ENCODE measurements at regions not wholly inside any gene's neighbourhood (a gene's known extent, or its start where the extent isn't known, plus 50 kb on each side); places are given as distances from the start of the nearest gene placed in this dataset.
"Not testable (repeated sequence)": the region's sequence is repeated elsewhere in the genome, so short reads cannot be mapped to it uniquely, and the experiment has no call there.

- WGBS (ENCODE audit: insufficient coverage), result no CpG with 5 or more reads among the region's 3 CpGs
- Mint-ChIP-seq H3K9me3 (peaks cover 0 to 3% (median 3%) of the 10 kb centered on the region in 3 donors), H3K36me3 (no peaks in the 10 kb centered on the region), H3K4me1 (no peaks in the 10 kb centered on the region), H3K4me3 (no peak overlapping the region), H3K27ac (no peak overlapping the region), H3K27me3 (no peaks in the 10 kb centered on the region)
- no peak for ATAC-seq (replicated peaks in 1 of 4)
- DNase-seq, result no peak
- Histone ChIP-seq H3K27ac (ENCODE audit: low read length) (no peak overlapping the region), H3K36me3 (ENCODE audit: control insufficient read depth in 2 of 2, extremely low read depth in 1 of 2, insufficient read depth in 1 of 2, low read length in 1 of 2) (no peaks in the 10 kb centered on the region), H3K9me3 (no peaks in the 10 kb centered on the region), H3K4me3 (ENCODE audit: control insufficient read depth in 1 of 2, extremely low read depth in 1 of 2, low read length in 1 of 2) (no peak overlapping the region), H3K4me1 (ENCODE audit: control insufficient read depth in 1 of 2, extremely low read depth in 1 of 2, insufficient read depth in 2 of 2, low read length in 2 of 2) (no peaks in the 10 kb centered on the region), H3K27me3 (replicated peaks in 1 of 2; ENCODE audit: control insufficient read depth in 2 of 2, extremely low read depth in 1 of 2, insufficient read depth in 2 of 2, low read length in 1 of 2) (no peaks in the 10 kb centered on the region)
- ChIA-PET POLR2A (no interaction called here), CTCF (no interaction called here)
These were observed 199.9 kb upstream of the TMEFF2 start for GRCh38 chr2:192394605-192395004.

- DNase-seq, result no peak
- no peaks in the 10 kb centered on the region for H3K4me1 Mint-ChIP-seq
- ChIA-PET POLR2A (no interaction called here), CTCF (no interaction called here)
- H3K27me3 Mint-ChIP-seq, result no peaks in the 10 kb centered on the region
- no peaks in the 10 kb centered on the region for H3K4me1 ChIP-seq (ENCODE audit: control insufficient read depth in 1 of 2, extremely low read depth in 1 of 2, insufficient read depth in 2 of 2, low read length in 2 of 2)
- no peaks in the 10 kb centered on the region for H3K9me3 ChIP-seq
- no peak overlapping the region for H3K27ac ChIP-seq (ENCODE audit: low read length)
- H3K9me3 Mint-ChIP-seq, result peaks cover under 1 to 6% (median 5%) of the 10 kb centered on the region in 3 donors
- no peak for ATAC-seq (replicated peaks in 1 of 4)
- no peak overlapping the region for H3K4me3 Mint-ChIP-seq
- no peak overlapping the region for H3K4me3 ChIP-seq (ENCODE audit: control insufficient read depth in 1 of 2, extremely low read depth in 1 of 2, low read length in 1 of 2)
- no peak overlapping the region for H3K27ac Mint-ChIP-seq
- H3K27me3 ChIP-seq (replicated peaks in 1 of 2; ENCODE audit: control insufficient read depth in 2 of 2, extremely low read depth in 1 of 2, insufficient read depth in 2 of 2, low read length in 1 of 2), result no peaks in the 10 kb centered on the region
- no peaks in the 10 kb centered on the region for H3K36me3 ChIP-seq (ENCODE audit: control insufficient read depth in 2 of 2, extremely low read depth in 1 of 2, insufficient read depth in 1 of 2, low read length in 1 of 2)
- no peaks in the 10 kb centered on the region for H3K36me3 Mint-ChIP-seq
These were observed 196.3 kb upstream of the TMEFF2 start for GRCh38 chr2:192391041-192391440.

GRCh38 chr2:192390401-192390800 is 195.7 kb upstream of the TMEFF2 start:
- Histone ChIP-seq H3K27ac (ENCODE audit: low read length) (no peak overlapping the region), H3K4me3 (ENCODE audit: control insufficient read depth in 1 of 2, extremely low read depth in 1 of 2, low read length in 1 of 2) (no peak overlapping the region), H3K9me3 (no peaks in the 10 kb centered on the region), H3K4me1 (ENCODE audit: control insufficient read depth in 1 of 2, extremely low read depth in 1 of 2, insufficient read depth in 2 of 2, low read length in 2 of 2) (no peaks in the 10 kb centered on the region), H3K36me3 (ENCODE audit: control insufficient read depth in 2 of 2, extremely low read depth in 1 of 2, insufficient read depth in 1 of 2, low read length in 1 of 2) (no peaks in the 10 kb centered on the region), H3K27me3 (replicated peaks in 1 of 2; ENCODE audit: control insufficient read depth in 2 of 2, extremely low read depth in 1 of 2, insufficient read depth in 2 of 2, low read length in 1 of 2) (no peaks in the 10 kb centered on the region)
- DNase-seq (no peak), ATAC-seq (replicated peaks in 1 of 4) (no peak)
- POLR2A ChIA-PET, result no interaction called here
- Mint-ChIP-seq H3K27me3 (no peaks in the 10 kb centered on the region), H3K27ac (no peak overlapping the region), H3K36me3 (no peaks in the 10 kb centered on the region), H3K4me3 (no peak overlapping the region), H3K4me1 (no peaks in the 10 kb centered on the region), H3K9me3 (peaks cover 5 to 7% (median 6%) of the 10 kb centered on the region in 3 donors)
- CTCF ChIA-PET, result no interaction called here

GRCh38 chr2:192384191-192384590 is 189.5 kb upstream of the TMEFF2 start:
- H3K9me3 Mint-ChIP-seq; H3K4me1 ChIP-seq (ENCODE audit: control insufficient read depth in 1 of 2, extremely low read depth in 1 of 2, insufficient read depth in 2 of 2, low read length in 2 of 2); H3K9me3 ChIP-seq; H3K27me3 ChIP-seq (replicated peaks in 1 of 2; ENCODE audit: control insufficient read depth in 2 of 2, extremely low read depth in 1 of 2, insufficient read depth in 2 of 2, low read length in 1 of 2); H3K27ac ChIP-seq (ENCODE audit: low read length); ATAC-seq (replicated peaks in 1 of 4); H3K4me3 ChIP-seq (ENCODE audit: control insufficient read depth in 1 of 2, extremely low read depth in 1 of 2, low read length in 1 of 2); CTCF ChIA-PET; H3K27ac Mint-ChIP-seq; H3K4me1 Mint-ChIP-seq; H3K36me3 Mint-ChIP-seq; POLR2A ChIA-PET; H3K4me3 Mint-ChIP-seq; DNase-seq; H3K27me3 Mint-ChIP-seq; H3K36me3 ChIP-seq (ENCODE audit: control insufficient read depth in 2 of 2, extremely low read depth in 1 of 2, insufficient read depth in 1 of 2, low read length in 1 of 2): not testable (repeated sequence)
- no CpG with 5 or more reads among the region's 1 CpG for WGBS (ENCODE audit: insufficient coverage)

GRCh38 chr2:192381082-192381481 is 186.3 kb upstream of the TMEFF2 start:
- H3K27ac Mint-ChIP-seq, result no peak overlapping the region

GRCh38 chr2:192379736-192380135 is 185.0 kb upstream of the TMEFF2 start:
- Mint-ChIP-seq H3K9me3 (peaks cover 0 to 3% (median 0%) of the 10 kb centered on the region in 3 donors), H3K36me3 (no peaks in the 10 kb centered on the region), H3K27ac (no peak overlapping the region), H3K4me1 (no peaks in the 10 kb centered on the region), H3K4me3 (no peak overlapping the region), H3K27me3 (no peaks in the 10 kb centered on the region)
- H3K27me3 ChIP-seq (replicated peaks in 1 of 2; ENCODE audit: control insufficient read depth in 2 of 2, extremely low read depth in 1 of 2, insufficient read depth in 2 of 2, low read length in 1 of 2), result no peaks in the 10 kb centered on the region
- no peak overlapping the region for H3K4me3 ChIP-seq (ENCODE audit: control insufficient read depth in 1 of 2, extremely low read depth in 1 of 2, low read length in 1 of 2)
- no peaks in the 10 kb centered on the region for H3K9me3 ChIP-seq
- DNase-seq, result no peak
- H3K4me1 ChIP-seq (ENCODE audit: control insufficient read depth in 1 of 2, extremely low read depth in 1 of 2, insufficient read depth in 2 of 2, low read length in 2 of 2), result no peaks in the 10 kb centered on the region
- no CpG with 5 or more reads among the region's 1 CpG for WGBS (ENCODE audit: insufficient coverage)
- H3K27ac ChIP-seq (ENCODE audit: low read length), result no peak overlapping the region
- no peaks in the 10 kb centered on the region for H3K36me3 ChIP-seq (ENCODE audit: control insufficient read depth in 2 of 2, extremely low read depth in 1 of 2, insufficient read depth in 1 of 2, low read length in 1 of 2)
- ChIA-PET POLR2A (no interaction called here), CTCF (no interaction called here)
- no peak for ATAC-seq (replicated peaks in 1 of 4)

More at GRCh38 chr2:192381082-192381481, 186.3 kb upstream of the TMEFF2 start:
- H3K9me3 ChIP-seq, result no peaks in the 10 kb centered on the region
- Mint-ChIP-seq H3K4me1 (no peaks in the 10 kb centered on the region), H3K27me3 (no peaks in the 10 kb centered on the region), H3K9me3 (peaks cover 0 to 7% (median 3%) of the 10 kb centered on the region in 3 donors), H3K36me3 (no peaks in the 10 kb centered on the region), H3K4me3 (no peak overlapping the region)
- ChIA-PET CTCF (interaction anchor here in 1 of 2 donors (0.6 kb wide), 1 partner anchor 36 kb away, joined by 3 read pairs; no protein-coding TSS in a partner anchor), POLR2A (no interaction called here)
- DNase-seq, result no peak
- no CpG with 5 or more reads among the region's 1 CpG for WGBS (ENCODE audit: insufficient coverage)
- H3K36me3 ChIP-seq (ENCODE audit: control insufficient read depth in 2 of 2, extremely low read depth in 1 of 2, insufficient read depth in 1 of 2, low read length in 1 of 2), result no peaks in the 10 kb centered on the region
- no peak overlapping the region for H3K4me3 ChIP-seq (ENCODE audit: control insufficient read depth in 1 of 2, extremely low read depth in 1 of 2, low read length in 1 of 2)
- H3K27me3 ChIP-seq (replicated peaks in 1 of 2; ENCODE audit: control insufficient read depth in 2 of 2, extremely low read depth in 1 of 2, insufficient read depth in 2 of 2, low read length in 1 of 2), result no peaks in the 10 kb centered on the region
- no peak overlapping the region for H3K27ac ChIP-seq (ENCODE audit: low read length)
- no peak for ATAC-seq (replicated peaks in 1 of 4)
- H3K4me1 ChIP-seq (ENCODE audit: control insufficient read depth in 1 of 2, extremely low read depth in 1 of 2, insufficient read depth in 2 of 2, low read length in 2 of 2), result no peaks in the 10 kb centered on the region

GRCh38 chr2:192377173-192377572 is 182.4 kb upstream of the TMEFF2 start:
- no peaks in the 10 kb centered on the region for H3K27me3 ChIP-seq (replicated peaks in 1 of 2; ENCODE audit: control insufficient read depth in 2 of 2, extremely low read depth in 1 of 2, insufficient read depth in 2 of 2, low read length in 1 of 2)
- H3K4me3 Mint-ChIP-seq, result no peak overlapping the region
- H3K36me3 ChIP-seq (ENCODE audit: control insufficient read depth in 2 of 2, extremely low read depth in 1 of 2, insufficient read depth in 1 of 2, low read length in 1 of 2), result no peaks in the 10 kb centered on the region
- H3K4me1 ChIP-seq (ENCODE audit: control insufficient read depth in 1 of 2, extremely low read depth in 1 of 2, insufficient read depth in 2 of 2, low read length in 2 of 2), result no peaks in the 10 kb centered on the region
- H3K9me3 Mint-ChIP-seq, result peaks cover 0 to 5% (median 0%) of the 10 kb centered on the region in 3 donors
- ATAC-seq (replicated peaks in 1 of 4) (no peak), DNase-seq (no peak)
- ChIA-PET POLR2A (no interaction called here), CTCF (no interaction called here)
- no peaks in the 10 kb centered on the region for H3K9me3 ChIP-seq
- H3K27me3 Mint-ChIP-seq, result no peaks in the 10 kb centered on the region
- no peaks in the 10 kb centered on the region for H3K4me1 Mint-ChIP-seq
- H3K36me3 Mint-ChIP-seq, result no peaks in the 10 kb centered on the region
- H3K4me3 ChIP-seq (ENCODE audit: control insufficient read depth in 1 of 2, extremely low read depth in 1 of 2, low read length in 1 of 2), result no peak overlapping the region
- no peak overlapping the region for H3K27ac ChIP-seq (ENCODE audit: low read length)
- H3K27ac Mint-ChIP-seq, result no peak overlapping the region

All from T-cell (primary cell).